GM03348 (cell line): ENCODE measurements at regions not wholly inside any gene's neighbourhood (a gene's known extent, or its start where the extent isn't known, plus 50 kb on each side); places are given as distances from the start of the nearest gene placed in this dataset.

Experiments used
- DNase-seq: peaks from one replicate; pipeline ENCODE4 v3.0.0; 2012; ENCODE audit warnings: low spot score

- no peak for DNase-seq
These were observed 107.5 kb upstream of the JUN start for GRCh38 chr1:58891347-58891746.

GRCh38 chr1:58893257-58893869, 109.5 kb upstream of the JUN start:
- DNase-seq = no peak

GRCh38 chr1:58895082-58895481, 111.2 kb upstream of the JUN start:
- no peak for DNase-seq

GRCh38 chr1:58895559-58896145, 111.8 kb upstream of the JUN start:
- no peak for DNase-seq

GRCh38 chr1:58896246-58897183, 112.7 kb upstream of the JUN start:
- DNase-seq = no peak

- DNase-seq = no peak
These were observed 115.1 kb upstream of the JUN start for GRCh38 chr1:58898739-58899586.

GRCh38 chr1:58899587-58900271, 115.9 kb upstream of the JUN start:
- DNase-seq = no peak

- DNase-seq = no peak
These were observed 116.5 kb upstream of the JUN start for GRCh38 chr1:58900396-58900795.

GRCh38 chr1:58901008-58901407, 117.2 kb upstream of the JUN start:
- no peak for DNase-seq

- no peak for DNase-seq
These were observed 119.1 kb upstream of the JUN start for GRCh38 chr1:58902830-58903513.

GRCh38 chr1:58903514-58904298, 119.9 kb upstream of the JUN start:
- DNase-seq = peak; percentile 98

- no peak for DNase-seq
These were observed 120.7 kb upstream of the JUN start for GRCh38 chr1:58904299-58905125.

GRCh38 chr1:58905126-58905490, 121.3 kb upstream of the JUN start:
- no peak for DNase-seq

GRCh38 chr1:58905628-58906221, 121.9 kb upstream of the JUN start:
- DNase-seq = no peak

GRCh38 chr1:58907398-58907797, 123.6 kb upstream of the JUN start:
- no peak for DNase-seq

GRCh38 chr1:58908561-58909560, 125.0 kb upstream of the JUN start:
- DNase-seq = peak; percentile 67

GRCh38 chr1:58909914-58910681, 126.3 kb upstream of the JUN start:
- DNase-seq = no peak
